ENCODE measurements at regions not wholly inside any gene's neighbourhood (a gene's known extent, or its start where the extent isn't known, plus 50 kb on each side); places are given as distances from the start of the nearest gene placed in this dataset.
"Not testable (repeated sequence)": the region's sequence is repeated elsewhere in the genome, so short reads cannot be mapped to it uniquely, and the experiment has no call there.

DNA sequence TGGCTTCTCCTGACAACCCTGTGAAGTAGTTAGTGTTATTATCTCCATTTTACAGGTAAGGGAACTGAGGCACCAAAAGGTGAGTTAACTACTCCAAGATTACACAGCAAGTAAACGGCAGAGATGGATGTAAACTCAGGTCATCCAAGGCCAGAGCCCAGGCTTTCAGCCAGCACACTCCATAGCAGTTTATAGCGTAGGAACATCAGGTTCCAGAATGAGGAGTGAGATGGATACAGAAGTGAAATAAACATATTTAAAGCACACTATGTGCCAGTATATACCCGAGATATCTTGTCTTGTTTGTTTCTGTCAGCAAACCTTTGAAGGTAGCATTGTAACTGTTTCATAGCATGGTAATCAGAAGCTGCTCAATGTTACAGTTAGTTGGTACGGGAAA lies 279.0 kb downstream of the OXSM start:
- no peak for DNase-seq (ENCODE audit: low spot score)

DNA sequence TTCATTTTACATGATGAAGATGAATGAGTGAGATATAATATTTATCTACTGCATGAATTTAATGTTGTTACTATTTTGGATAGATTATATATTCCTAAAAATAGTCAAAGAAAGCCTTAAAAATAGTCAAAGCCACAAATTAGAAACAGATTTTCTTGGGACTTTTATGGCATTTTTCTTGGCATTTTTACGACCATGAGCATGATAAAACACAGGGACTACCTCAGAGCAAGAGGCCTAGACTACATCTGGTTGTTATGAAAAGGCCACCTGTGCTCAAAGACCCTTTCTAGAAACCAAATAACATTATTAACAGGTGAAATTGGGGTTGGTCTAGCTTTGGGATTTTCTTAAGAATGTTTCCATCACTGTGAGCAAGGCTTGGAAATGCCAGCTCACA lies 281.0 kb downstream of the OXSM start:
- DNase-seq (ENCODE audit: low spot score) = peak; percentile 88

DNA sequence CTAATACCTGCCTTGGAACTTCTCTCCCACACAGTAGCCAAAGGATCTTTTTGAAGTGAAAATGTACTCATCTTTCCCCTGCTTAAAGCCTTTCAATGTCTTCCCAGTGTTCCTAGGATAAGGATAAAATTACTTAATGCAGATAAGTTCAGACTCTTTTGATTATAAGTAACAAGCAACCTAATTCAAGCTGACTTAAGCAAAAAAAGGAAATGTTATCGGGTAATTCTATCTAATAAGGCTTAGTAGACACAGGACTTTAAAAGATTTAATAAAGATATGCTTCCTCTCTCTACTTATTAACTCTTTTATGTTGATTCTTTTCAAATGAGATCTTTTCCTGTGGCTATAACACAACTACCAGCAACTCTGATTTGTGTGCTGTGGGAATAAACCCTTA lies 284.2 kb downstream of the OXSM start:
- no peak for DNase-seq (ENCODE audit: low spot score)

- DNase-seq (ENCODE audit: low spot score) = no peak
Measured at GRCh38 chr3:26078539-26078938, 288.6 kb downstream of the OXSM start.

- no peak for DNase-seq (ENCODE audit: low spot score)
Measured at GRCh38 chr3:26081166-26081565, 291.3 kb downstream of the OXSM start.

- no peak for DNase-seq (ENCODE audit: low spot score)
Measured at GRCh38 chr3:26081806-26082205, 291.9 kb downstream of the OXSM start.

DNA sequence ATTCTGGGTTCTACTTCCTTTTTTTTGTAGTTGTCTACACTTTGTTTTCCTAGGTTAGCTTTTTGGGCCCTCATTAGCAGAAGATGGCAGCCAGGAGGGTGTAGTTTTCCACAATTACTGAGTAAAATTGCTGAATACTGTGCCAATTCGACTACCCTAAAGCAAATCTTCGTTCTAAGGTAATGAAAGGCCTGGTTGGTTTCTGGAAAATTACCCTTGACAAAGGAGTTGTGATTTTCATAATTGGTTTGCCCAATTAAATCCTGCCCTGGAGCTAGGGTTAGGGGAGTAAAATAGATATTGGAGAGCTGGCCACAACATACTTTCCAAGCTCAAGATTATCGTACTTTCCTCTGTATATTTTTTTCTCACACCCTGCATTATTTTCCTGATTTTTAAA lies 293.0 kb downstream of the OXSM start:
- no peak for DNase-seq (ENCODE audit: low spot score)

DNA sequence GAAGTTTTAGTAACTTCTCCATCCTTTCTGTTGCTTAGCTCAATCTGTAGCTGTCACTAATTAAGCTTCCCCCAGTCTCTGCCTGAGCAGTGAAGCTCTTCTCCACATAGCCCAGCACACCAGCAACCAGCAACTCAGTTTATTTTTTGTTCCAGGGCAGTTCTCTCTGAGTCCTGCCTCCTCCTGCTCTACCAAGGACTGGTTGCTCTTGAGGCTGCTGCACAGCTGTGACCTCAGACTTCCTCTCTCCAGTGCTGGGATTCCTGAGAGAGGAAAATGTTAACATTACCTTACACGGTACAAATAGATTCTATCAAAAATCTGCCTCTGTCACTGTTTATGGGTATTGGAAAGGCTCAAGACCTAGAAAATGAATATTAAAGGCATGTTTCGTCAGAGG lies 294.7 kb downstream of the OXSM start:
- no peak for DNase-seq (ENCODE audit: low spot score)

GRCh38 chr3:26087751-26088150 lies 297.9 kb downstream of the OXSM start:
- DNase-seq (ENCODE audit: low spot score) = no peak

DNA sequence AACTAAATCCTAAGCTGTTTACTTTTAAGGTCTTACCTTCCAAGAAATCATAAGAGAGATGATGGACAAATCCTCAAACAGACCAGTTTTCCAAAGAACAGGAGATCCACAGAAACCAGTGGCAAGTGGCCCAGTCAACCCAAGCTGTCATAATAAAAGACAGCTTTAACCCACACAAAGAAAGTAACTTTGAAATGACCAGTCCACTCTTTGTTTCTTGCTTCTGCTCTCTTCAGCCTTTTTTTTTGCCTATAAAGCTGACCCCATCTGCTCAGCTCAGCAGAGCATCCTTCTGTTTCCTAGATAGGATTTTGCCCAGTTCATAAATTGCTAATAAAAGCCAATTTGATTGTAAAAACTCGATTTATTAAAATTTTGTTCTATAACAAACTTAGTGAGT lies 299.4 kb downstream of the OXSM start:
- DNase-seq (ENCODE audit: low spot score) = no peak

DNA sequence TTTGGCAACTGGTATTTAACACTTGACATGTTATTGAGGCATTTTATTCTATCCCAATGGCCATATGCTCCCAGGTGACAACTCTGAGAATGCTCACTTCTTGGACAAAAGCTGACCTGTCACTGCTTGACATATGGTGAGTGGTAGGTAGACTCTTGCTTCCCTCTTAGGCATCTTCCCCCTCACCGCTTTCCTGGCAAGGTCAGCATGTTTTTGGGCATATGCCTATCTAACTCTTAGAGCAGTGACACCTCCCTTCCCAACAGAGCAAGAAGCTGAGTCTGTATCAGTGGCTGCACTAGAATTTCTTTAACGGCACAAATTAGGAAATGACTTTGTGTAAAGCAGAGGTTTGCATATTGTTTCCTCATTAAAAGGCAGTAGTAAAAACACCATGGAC lies 300.7 kb downstream of the OXSM start:
- DNase-seq (ENCODE audit: low spot score) = no peak

DNA sequence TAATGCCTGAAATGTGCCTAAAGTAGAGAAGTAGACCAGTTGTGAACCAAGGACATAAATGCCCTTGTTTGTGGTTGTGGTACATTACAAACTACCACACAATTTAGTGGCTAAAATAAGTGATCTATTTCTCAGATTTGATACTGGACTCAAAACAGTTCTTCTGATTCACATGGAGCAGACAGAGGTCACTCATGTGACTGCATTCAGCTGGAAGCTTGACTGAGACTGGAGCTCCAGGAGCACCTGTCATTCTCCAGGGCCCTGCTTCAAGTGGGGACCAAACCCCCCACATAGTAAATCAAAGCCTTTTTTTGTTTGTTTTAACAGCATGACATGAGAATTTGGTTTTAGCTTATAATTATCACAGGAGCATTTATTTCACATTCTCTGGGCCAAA lies 301.2 kb downstream of the OXSM start:
- no peak for DNase-seq (ENCODE audit: low spot score)

GRCh38 chr3:26091626-26092025 lies 301.7 kb downstream of the OXSM start:
- DNase-seq (ENCODE audit: low spot score) = peak; percentile 89

DNA sequence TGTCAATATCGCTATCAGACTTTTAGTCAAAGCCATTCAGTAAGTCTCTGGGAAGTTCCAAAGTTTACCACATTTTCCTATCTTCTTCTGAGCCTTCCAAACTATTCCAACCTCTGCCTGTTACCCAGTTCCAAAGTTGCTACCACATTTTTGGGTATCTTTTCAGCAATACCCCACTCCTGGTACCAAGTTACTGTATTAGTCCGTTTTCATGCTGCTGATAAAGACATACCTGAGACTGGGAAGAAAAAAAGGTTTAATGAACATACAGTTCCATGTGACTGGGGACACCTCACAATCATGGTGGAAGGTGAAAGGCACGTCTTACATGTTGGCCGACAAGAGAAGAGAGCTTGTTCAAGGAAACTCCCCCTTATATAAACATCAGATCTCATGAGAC lies 307.2 kb downstream of the OXSM start:
- DNase-seq (ENCODE audit: low spot score) = not testable (repeated sequence)

- DNase-seq (ENCODE audit: low spot score) = peak; percentile 84
Measured at GRCh38 chr3:26099692-26100091, 309.8 kb downstream of the OXSM start.

DNA sequence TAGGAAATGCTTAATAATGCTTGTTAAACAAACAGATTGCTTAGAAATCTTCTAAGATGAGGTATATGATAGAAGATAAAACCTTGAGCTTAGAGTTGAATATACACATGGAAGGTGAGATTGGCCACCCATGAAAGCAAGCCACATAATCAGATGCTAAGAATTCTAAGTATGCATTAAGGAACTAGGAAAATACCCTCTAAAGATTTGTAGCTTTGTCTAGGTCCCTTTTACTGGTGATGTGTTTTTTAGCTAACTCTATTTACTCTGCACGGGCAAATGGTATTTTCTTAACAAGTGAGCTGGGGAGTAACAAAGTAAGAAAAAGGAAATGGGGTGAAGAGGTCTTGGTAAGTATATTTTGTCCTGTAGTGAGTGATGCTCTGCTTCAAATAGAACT lies 310.3 kb downstream of the OXSM start:
- DNase-seq (ENCODE audit: low spot score) = no peak

DNA sequence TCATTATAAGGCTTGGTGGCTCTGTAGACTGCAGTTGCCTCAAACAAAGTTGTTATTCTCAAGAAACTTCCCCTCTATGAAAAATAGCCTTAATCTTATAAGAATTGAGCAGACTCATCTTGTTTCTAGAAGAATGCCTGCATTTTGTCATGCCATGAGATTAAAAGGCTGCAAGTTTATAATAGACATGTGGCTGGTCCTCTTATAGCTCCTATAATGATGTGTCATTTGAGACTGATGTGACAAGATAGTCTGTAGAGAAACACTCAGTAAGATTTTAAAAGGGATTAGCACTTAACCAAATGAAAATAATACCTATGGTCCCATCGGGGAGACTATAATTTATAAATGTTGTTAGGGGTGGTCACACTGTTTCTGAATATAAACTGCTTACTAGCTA lies 312.5 kb downstream of the OXSM start:
- peak; percentile 43 for DNase-seq (ENCODE audit: low spot score)

DNA sequence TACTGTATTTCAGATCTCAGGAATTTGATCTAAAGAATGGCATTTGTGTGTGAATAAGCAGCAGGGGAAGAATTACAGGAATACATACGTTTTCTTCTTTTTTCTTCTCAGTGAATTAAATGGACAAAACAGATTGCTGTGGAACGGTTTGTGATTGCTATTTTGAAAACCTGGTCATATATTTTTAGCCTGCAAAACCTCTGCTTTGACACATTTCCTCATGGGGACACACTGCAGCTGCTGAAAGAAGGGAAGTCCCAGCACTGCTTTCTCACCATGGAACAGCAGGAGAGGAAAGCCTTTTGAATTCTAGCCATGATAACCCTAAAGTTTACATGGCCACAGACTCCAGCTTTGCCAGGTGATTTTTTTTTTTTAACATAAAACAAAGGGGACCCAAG lies 315.0 kb downstream of the OXSM start:
- peak; percentile 38 for DNase-seq (ENCODE audit: low spot score)

- DNase-seq (ENCODE audit: low spot score) = no peak
Measured at GRCh38 chr3:26105261-26105660, 315.4 kb downstream of the OXSM start.

GRCh38 chr3:26106228-26106627 lies 316.3 kb downstream of the OXSM start:
- peak; percentile 33 for DNase-seq (ENCODE audit: low spot score)

GRCh38 chr3:26108846-26109489 lies 319.1 kb downstream of the OXSM start:
- no peak for DNase-seq (ENCODE audit: low spot score)

- DNase-seq (ENCODE audit: low spot score) = no peak
Measured at GRCh38 chr3:26114851-26115250, 325.0 kb downstream of the OXSM start.

DNA sequence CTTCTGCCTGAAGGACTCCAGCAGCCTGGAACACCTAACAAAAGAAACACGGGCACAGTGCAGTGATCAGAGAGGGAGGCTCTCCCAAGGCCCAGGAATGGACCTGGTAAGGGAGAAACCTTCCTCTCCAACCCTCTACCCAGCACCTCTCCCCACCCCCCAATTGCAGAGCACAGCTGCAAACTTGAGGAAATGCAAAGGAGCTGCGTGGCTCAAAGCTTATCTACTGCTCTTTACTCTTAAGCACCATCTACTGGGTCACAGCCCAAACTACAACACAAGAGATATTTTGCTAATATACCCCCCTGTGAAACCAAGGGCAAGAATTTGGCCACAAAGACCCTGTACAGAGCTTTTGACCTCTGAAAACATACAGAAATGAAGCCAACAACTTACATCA lies 328.3 kb downstream of the OXSM start:
- no peak for DNase-seq (ENCODE audit: low spot score)

DNA sequence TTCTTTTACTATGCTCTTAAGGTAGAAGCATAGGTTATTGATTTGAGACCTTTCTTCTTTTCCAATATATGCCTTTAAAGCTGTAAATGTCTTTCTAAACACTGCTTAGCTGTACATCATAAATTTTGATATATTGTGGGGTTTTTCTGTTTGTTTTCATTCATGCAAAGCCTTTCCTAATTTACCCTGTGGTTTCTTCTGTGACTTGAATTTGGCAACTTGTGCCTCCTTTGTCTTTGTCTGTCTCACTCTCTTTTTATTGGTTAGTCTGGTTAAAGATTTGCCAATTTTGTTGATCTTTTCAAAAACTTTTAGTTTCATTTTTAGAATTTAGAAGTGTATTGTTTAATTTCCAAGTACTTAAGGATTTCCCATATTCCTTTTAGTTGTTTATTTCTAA lies 343.1 kb downstream of the OXSM start:
- DNase-seq (ENCODE audit: low spot score) = no peak
